Activated CD4-positive, alpha-beta T cell treated with anti-CD3 and anti-CD28 coated beads, Interleukin-2, Interleukin-6, amounts not matched to agents 100 ng/mL and 50 ng/mL, durations not matched to agents 16 hours and 8 hours (primary cell): ENCODE measurements at regions not wholly inside any gene's neighbourhood (a gene's known extent, or its start where the extent isn't known, plus 50 kb on each side); places are given as distances from the start of the nearest gene placed in this dataset.
A peak's percentile ranks its signal among the peaks of the same experiment; 100 is the strongest.

Experiments used
- DNase-seq: peaks from one replicate; pipeline ENCODE4 v3.0.0-alpha.2; 2020

GRCh38 chr5:60330236-60330635 is 369.7 kb downstream of the DEPDC1B start:
- DNase-seq: no peak

GRCh38 chr5:60325870-60326269 is 374.1 kb downstream of the DEPDC1B start:
- no peak for DNase-seq

GRCh38 chr5:60323596-60323995 is 376.4 kb downstream of the DEPDC1B start:
- DNase-seq: no peak

GRCh38 chr5:60312098-60312497 is 387.9 kb downstream of the DEPDC1B start:
- DNase-seq: no peak

- DNase-seq: no peak
These were observed 400.0 kb downstream of the DEPDC1B start for GRCh38 chr5:60299944-60300343.

GRCh38 chr5:60297658-60298057 is 402.3 kb downstream of the DEPDC1B start:
- DNase-seq: no peak

- DNase-seq: no peak
These were observed 401.9 kb upstream of the PDE4D start for GRCh38 chr5:60295423-60295822.

- DNase-seq: no peak
These were observed 400.0 kb upstream of the PDE4D start for GRCh38 chr5:60293518-60293917.

GRCh38 chr5:60287174-60287771 is 393.7 kb upstream of the PDE4D start:
- peak; percentile 35 for DNase-seq

GRCh38 chr5:60285910-60286309 is 392.4 kb upstream of the PDE4D start:
- DNase-seq: no peak

GRCh38 chr5:60280943-60281342 is 387.4 kb upstream of the PDE4D start:
- no peak for DNase-seq

GRCh38 chr5:60277941-60278340 is 384.4 kb upstream of the PDE4D start:
- no peak for DNase-seq

- DNase-seq: no peak
These were observed 381.2 kb upstream of the PDE4D start for GRCh38 chr5:60274747-60275146.

GRCh38 chr5:60271517-60271916 is 378.0 kb upstream of the PDE4D start:
- DNase-seq: no peak

GRCh38 chr5:60267907-60268306 is 374.4 kb upstream of the PDE4D start:
- no peak for DNase-seq

- DNase-seq: no peak
These were observed 369.8 kb upstream of the PDE4D start for GRCh38 chr5:60263346-60263745.

GRCh38 chr5:60262576-60263295 is 369.2 kb upstream of the PDE4D start:
- DNase-seq: no peak

GRCh38 chr5:60261732-60262131 is 368.2 kb upstream of the PDE4D start:
- no peak for DNase-seq

- DNase-seq: no peak
These were observed 367.1 kb upstream of the PDE4D start for GRCh38 chr5:60260658-60261057.

- DNase-seq: no peak
These were observed 366.2 kb upstream of the PDE4D start for GRCh38 chr5:60259730-60260129.

- no peak for DNase-seq
These were observed 364.2 kb upstream of the PDE4D start for GRCh38 chr5:60257596-60258271.

- no peak for DNase-seq
These were observed 363.0 kb upstream of the PDE4D start for GRCh38 chr5:60256546-60256945.

- no peak for DNase-seq
These were observed 355.4 kb upstream of the PDE4D start for GRCh38 chr5:60248901-60249300.

- no peak for DNase-seq
These were observed 350.2 kb upstream of the PDE4D start for GRCh38 chr5:60243713-60244112.
